Spleen (tissue), 11 donors: ENCODE measurements at regions not wholly inside any gene's neighbourhood (a gene's known extent, or its start where the extent isn't known, plus 50 kb on each side); places are given as distances from the start of the nearest gene placed in this dataset.

Experiments
- DNase-seq: peaks from one replicate; pipeline ENCODE4 v3.0.0-alpha.2; 2020
- H3K27ac ChIP-seq, 8 donors: fragments of 200-600 bp; sonication (generic) in 7 of 8; 1 replicate in 4 of 8; 2 replicates in 4 of 8; pipeline versions ENCODE4 v1.5.0 to v1.8.0; 2016 to 2021; ENCODE audit warnings: inconsistent platforms in 4 of 8, mild to moderate bottlenecking in 4 of 8, moderate library complexity in 1 of 8
- H3K27me3 ChIP-seq, 7 donors: fragments of 200-600 bp; sonication (generic) in 6 of 7; replicated peaks in 1 of 7; 1 replicate in 4 of 7; 2 replicates in 3 of 7; pipeline versions ENCODE4 v1.5.0 to v1.8.0; 2016 to 2021; ENCODE audit warnings: inconsistent platforms in 3 of 7, mild to moderate bottlenecking in 1 of 7
- H3K36me3 ChIP-seq, 6 donors: fragments of 200-600 bp; sonication (generic) in 5 of 6; 1 replicate in 4 of 6; 2 replicates in 2 of 6; pipeline versions ENCODE4 v1.5.0 to v1.8.0; 2016 to 2021; ENCODE audit warnings: inconsistent platforms in 2 of 6
- H3K4me1 ChIP-seq, 6 donors: fragments of 200-600 bp; sonication (generic) in 5 of 6; 1 replicate in 3 of 6; 2 replicates in 3 of 6; pipeline versions ENCODE4 v1.5.0 to v1.8.0; 2016 to 2021; ENCODE audit warnings: inconsistent platforms in 3 of 6
- H3K4me3 ChIP-seq, 8 donors: fragments of 200-600 bp; sonication (generic) in 7 of 8; 1 replicate in 4 of 8; 2 replicates in 4 of 8; pipeline versions ENCODE4 v1.5.0 to v1.8.0; 2016 to 2021; ENCODE audit warnings: inconsistent platforms in 4 of 8, mild to moderate bottlenecking in 4 of 8, moderate library complexity in 2 of 8
- H3K9me3 ChIP-seq, 8 donors: fragments of 200-600 bp; sonication (generic) in 7 of 8; 1 replicate in 4 of 8; 2 replicates in 4 of 8; pipeline versions ENCODE4 v1.5.0 to v1.8.0; 2016 to 2021; ENCODE audit warnings: inconsistent platforms in 4 of 8
- POLR2A ChIP-seq, 3 donors: fragments of 450-650 bp; IDR thresholded peaks; one replicate each; pipeline ENCODE4 v1.5.1; 2017; ENCODE audit warnings: antibody characterized with exemption in 3 of 3, mild to moderate bottlenecking in 1 of 3
- POLR2AphosphoS5 ChIP-seq, 3 donors: sonication (generic); formaldehyde crosslinking; IDR thresholded peaks; one replicate each; pipeline ENCODE4 v1.5.1; 2017; ENCODE audit warnings: antibody characterized with exemption in 3 of 3
- WGBS, 5 donors: extraction: QIAGEN DNeasy Blood & Tissue Kit in 3 of 5; methylation state at CpG; one replicate each; pipeline versions ENCODE4 v1.1.5 to v1.1.7; 2013 to 2018; 5-methylcytosine and 5-hydroxymethylcytosine counted together
- intact Hi-C: fragments of 100-400 bp; cut with DNase I; formaldehyde crosslinking; loops from one replicate; pipeline ENCODE4 v1.15.0; 2023; ENCODE audit warnings: low total_unique reads
- TF ChIP-seq, protein P1 (sequence below), 11 experiments: fragments of 200-600 bp in 7 of 11; fragments of 450-650 bp in 4 of 11; sonication (generic) in 4 of 11; IDR thresholded peaks in 8 of 11; conservative IDR thresholded peaks in 3 of 11; 1 replicate in 7 of 11; 2 replicates in 4 of 11; pipeline versions ENCODE4 v1.4.0 to v1.8.0; 2016 to 2021; ENCODE audit warnings: antibody characterized with exemption in 11 of 11, inconsistent platforms in 4 of 11, mild to moderate bottlenecking in 1 of 11
- donor health status: healthy with polysubstance abuse.
- donor health status: DM: no; HTN: no; CAD: no; lungs with moderate emphysema.
- donor health status: DM: no; HTN: no; CAD: no.
- donor health status: Bipolar disorder and iron deficiency.
- donor health status: healthy.
- donor health status: DM: no; HTN: no; CAD: no.
- donor health status: DM: yes; HTN: yes; CAD: no.

DNA sequence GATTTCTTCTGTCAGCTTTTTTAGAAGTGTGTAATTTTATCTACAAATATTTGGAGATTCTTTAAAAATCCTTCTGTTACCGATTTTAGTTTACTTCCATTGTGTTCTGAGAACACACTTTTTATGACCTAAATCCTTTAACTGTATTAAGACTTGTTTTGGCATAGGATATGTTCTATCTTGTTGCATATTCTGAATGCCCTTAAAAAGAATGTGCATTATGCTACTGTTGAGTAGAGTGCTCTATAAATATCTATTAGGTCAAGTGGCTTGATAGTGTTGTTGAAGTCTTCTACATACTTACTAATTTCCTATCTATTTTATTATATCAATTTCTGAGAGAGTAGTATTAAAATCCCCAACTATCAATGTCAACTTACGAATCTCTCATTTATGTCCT is 502.2 kb downstream of the MAFB start:
- no peaks in the 10 kb centered on the region for H3K36me3 ChIP-seq
- TF ChIP-seq POLR2AphosphoS5 (IDR thresholded peaks at IDR 0.05) (no peak), POLR2A (IDR thresholded peaks at IDR 0.05) (no peak)
- TF ChIP-seq, protein P1, sequence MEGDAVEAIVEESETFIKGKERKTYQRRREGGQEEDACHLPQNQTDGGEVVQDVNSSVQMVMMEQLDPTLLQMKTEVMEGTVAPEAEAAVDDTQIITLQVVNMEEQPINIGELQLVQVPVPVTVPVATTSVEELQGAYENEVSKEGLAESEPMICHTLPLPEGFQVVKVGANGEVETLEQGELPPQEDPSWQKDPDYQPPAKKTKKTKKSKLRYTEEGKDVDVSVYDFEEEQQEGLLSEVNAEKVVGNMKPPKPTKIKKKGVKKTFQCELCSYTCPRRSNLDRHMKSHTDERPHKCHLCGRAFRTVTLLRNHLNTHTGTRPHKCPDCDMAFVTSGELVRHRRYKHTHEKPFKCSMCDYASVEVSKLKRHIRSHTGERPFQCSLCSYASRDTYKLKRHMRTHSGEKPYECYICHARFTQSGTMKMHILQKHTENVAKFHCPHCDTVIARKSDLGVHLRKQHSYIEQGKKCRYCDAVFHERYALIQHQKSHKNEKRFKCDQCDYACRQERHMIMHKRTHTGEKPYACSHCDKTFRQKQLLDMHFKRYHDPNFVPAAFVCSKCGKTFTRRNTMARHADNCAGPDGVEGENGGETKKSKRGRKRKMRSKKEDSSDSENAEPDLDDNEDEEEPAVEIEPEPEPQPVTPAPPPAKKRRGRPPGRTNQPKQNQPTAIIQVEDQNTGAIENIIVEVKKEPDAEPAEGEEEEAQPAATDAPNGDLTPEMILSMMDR (IDR thresholded peaks at IDR 0.05 in 8 of 11, conservative IDR thresholded peaks at IDR 0.05 in 3 of 11): no peak
- no peak overlapping the region for H3K4me3 ChIP-seq
- H3K4me1 ChIP-seq: no peaks in the 10 kb centered on the region
- H3K27ac ChIP-seq: no peak overlapping the region
- no peaks in the 10 kb centered on the region for H3K9me3 ChIP-seq
- DNase-seq: no peak
- WGBS, 5 donors: 66 to 92% (median 81%) methylated on average over 2 of the region's 2 CpGs
- intact Hi-C loops: no loop called here
- no peaks in the 10 kb centered on the region for H3K27me3 ChIP-seq

GRCh38 chr20:40181676-40182075 is 507.4 kb downstream of the MAFB start:
- Histone ChIP-seq H3K36me3 (no peaks in the 10 kb centered on the region), H3K4me3 (no peak overlapping the region), H3K27ac (no peak overlapping the region), H3K27me3 (no peaks in the 10 kb centered on the region), H3K4me1 (no peaks in the 10 kb centered on the region), H3K9me3 (no peaks in the 10 kb centered on the region)
- TF ChIP-seq POLR2AphosphoS5 (IDR thresholded peaks at IDR 0.05) (no peak), POLR2A (IDR thresholded peaks at IDR 0.05) (no peak)
- TF ChIP-seq, protein P1 (IDR thresholded peaks at IDR 0.05 in 8 of 11, conservative IDR thresholded peaks at IDR 0.05 in 3 of 11): no peak
- 72 to 84% (median 75%) methylated on average over 3 of the region's 3 CpGs for WGBS, 5 donors
- DNase-seq: no peak
- intact Hi-C loops: no loop called here

DNA sequence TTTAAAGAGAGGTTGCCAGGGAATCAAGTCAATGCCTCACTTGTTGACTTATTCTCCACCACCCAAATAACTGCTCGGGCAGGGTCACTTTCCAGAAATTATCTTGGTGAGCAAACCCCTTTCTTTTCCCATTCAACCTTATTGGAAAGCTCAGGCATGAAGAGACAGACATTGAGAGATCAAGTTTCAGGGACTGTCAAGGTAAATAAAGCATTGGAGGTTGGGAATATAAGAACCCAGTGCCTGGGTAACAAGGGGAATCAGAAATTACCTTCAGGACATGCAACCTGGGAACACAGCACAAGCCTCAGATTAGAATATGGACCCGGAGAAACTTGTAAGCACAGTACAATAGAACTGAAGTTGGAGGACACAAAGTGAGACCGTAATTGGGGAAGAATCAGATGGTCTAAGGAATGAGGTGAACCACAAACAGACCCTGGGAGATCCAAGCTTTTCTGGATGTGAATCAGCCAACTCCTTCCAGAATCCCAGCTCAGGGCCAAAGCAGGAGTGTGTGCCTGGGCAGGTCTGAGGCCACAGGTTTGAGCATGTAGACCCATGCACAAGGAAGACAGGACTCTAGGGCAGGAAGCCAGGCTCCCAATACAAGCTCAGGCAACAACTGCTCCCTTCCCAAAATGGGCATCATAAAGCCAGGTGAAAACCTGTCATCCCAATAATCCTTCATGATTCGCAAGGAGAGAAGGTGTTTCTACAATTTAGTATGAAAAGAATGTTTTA is 512.8 kb downstream of the MAFB start:
- peaks cover 0 to 28% (median 0%) of the 10 kb centered on the region in 7 donors for H3K27me3 ChIP-seq
- no peaks in the 10 kb centered on the region for H3K4me1 ChIP-seq
- 83 to 94% (median 92%) methylated on average over 4 of the region's 4 CpGs for WGBS, 5 donors
- intact Hi-C loops: no loop called here
- no peak overlapping the region for H3K4me3 ChIP-seq
- TF ChIP-seq, protein P1 (IDR thresholded peaks at IDR 0.05 in 8 of 11, conservative IDR thresholded peaks at IDR 0.05 in 3 of 11): no peak
- TF ChIP-seq POLR2A (IDR thresholded peaks at IDR 0.05) (no peak), POLR2AphosphoS5 (IDR thresholded peaks at IDR 0.05) (no peak)
- no peaks in the 10 kb centered on the region for H3K9me3 ChIP-seq
- H3K27ac ChIP-seq: no peak overlapping the region
- no peak for DNase-seq
- no peaks in the 10 kb centered on the region for H3K36me3 ChIP-seq

DNA sequence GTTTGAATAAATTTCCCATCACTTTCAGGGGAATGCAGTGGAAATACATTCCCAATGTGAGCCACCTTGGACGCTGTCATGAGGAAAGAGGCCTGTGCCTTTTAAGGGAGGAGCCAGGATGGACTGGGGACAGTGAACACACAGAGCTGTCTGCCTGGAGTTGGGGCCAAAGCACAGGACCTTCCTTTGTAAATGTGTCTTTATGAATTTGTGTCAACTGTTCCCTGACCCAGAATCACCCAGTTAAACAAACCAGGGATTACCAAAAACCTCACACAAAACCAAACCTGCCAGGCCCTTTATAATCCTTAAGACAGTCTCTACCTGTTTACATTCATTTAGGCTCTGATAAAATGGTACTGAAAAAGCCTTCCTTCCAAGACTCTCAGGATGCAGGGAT is 513.7 kb downstream of the MAFB start:
- 58 to 86% (median 78%) methylated on average over 1 of the region's 1 CpG for WGBS, 5 donors
- no peak overlapping the region for H3K27ac ChIP-seq
- intact Hi-C loops: no loop called here
- H3K27me3 ChIP-seq: peaks cover 0 to 28% (median 0%) of the 10 kb centered on the region in 7 donors
- no peaks in the 10 kb centered on the region for H3K9me3 ChIP-seq
- no peak for TF ChIP-seq POLR2A (IDR thresholded peaks at IDR 0.05)
- TF ChIP-seq, protein P1 (IDR thresholded peaks at IDR 0.05 in 8 of 11, conservative IDR thresholded peaks at IDR 0.05 in 3 of 11): no peak
- TF ChIP-seq POLR2AphosphoS5 (IDR thresholded peaks at IDR 0.05): no peak
- H3K4me3 ChIP-seq: no peak overlapping the region
- H3K36me3 ChIP-seq: no peaks in the 10 kb centered on the region
- no peaks in the 10 kb centered on the region for H3K4me1 ChIP-seq
- DNase-seq: no peak
